ENCODE measurements at regions not wholly inside any gene's neighbourhood (a gene's known extent, or its start where the extent isn't known, plus 50 kb on each side); places are given as distances from the start of the nearest gene placed in this dataset.
A peak's percentile ranks its signal among the peaks of the same experiment; 100 is the strongest.

DNA sequence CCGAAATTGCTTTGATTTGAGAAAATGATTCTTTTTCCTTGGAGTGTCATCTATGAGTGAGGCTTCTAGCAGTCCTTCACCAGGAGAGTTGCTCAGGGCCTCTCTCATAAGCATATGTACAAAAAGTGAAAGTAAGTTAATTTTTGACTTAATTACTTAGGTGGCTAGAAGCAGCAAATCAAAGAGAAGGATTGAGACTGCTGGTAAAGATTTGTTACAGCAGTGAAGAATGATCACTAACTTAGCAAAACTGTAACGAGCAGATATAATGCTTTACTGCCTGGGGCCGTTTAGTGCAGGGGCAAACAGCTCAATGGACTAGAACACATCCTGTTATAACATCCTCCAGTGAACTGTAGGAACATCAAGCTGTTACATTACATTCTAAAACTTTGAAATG lies 167.8 kb upstream of the RIPOR2 start:
- no peak for DNase-seq (ENCODE audit: low spot score in 2 of 2)
- intact Hi-C loops (cut with DNase I; ENCODE audit: low total_unique reads) = no loop called here
- TF ChIP-seq, protein P1, sequence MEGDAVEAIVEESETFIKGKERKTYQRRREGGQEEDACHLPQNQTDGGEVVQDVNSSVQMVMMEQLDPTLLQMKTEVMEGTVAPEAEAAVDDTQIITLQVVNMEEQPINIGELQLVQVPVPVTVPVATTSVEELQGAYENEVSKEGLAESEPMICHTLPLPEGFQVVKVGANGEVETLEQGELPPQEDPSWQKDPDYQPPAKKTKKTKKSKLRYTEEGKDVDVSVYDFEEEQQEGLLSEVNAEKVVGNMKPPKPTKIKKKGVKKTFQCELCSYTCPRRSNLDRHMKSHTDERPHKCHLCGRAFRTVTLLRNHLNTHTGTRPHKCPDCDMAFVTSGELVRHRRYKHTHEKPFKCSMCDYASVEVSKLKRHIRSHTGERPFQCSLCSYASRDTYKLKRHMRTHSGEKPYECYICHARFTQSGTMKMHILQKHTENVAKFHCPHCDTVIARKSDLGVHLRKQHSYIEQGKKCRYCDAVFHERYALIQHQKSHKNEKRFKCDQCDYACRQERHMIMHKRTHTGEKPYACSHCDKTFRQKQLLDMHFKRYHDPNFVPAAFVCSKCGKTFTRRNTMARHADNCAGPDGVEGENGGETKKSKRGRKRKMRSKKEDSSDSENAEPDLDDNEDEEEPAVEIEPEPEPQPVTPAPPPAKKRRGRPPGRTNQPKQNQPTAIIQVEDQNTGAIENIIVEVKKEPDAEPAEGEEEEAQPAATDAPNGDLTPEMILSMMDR (IDR thresholded peaks at IDR 0.05) = no peak
- no peak for TF ChIP-seq POLR2A (IDR thresholded peaks at IDR 0.05)
- TF ChIP-seq POLR2AphosphoS5 (IDR thresholded peaks at IDR 0.05) = no peak

DNA sequence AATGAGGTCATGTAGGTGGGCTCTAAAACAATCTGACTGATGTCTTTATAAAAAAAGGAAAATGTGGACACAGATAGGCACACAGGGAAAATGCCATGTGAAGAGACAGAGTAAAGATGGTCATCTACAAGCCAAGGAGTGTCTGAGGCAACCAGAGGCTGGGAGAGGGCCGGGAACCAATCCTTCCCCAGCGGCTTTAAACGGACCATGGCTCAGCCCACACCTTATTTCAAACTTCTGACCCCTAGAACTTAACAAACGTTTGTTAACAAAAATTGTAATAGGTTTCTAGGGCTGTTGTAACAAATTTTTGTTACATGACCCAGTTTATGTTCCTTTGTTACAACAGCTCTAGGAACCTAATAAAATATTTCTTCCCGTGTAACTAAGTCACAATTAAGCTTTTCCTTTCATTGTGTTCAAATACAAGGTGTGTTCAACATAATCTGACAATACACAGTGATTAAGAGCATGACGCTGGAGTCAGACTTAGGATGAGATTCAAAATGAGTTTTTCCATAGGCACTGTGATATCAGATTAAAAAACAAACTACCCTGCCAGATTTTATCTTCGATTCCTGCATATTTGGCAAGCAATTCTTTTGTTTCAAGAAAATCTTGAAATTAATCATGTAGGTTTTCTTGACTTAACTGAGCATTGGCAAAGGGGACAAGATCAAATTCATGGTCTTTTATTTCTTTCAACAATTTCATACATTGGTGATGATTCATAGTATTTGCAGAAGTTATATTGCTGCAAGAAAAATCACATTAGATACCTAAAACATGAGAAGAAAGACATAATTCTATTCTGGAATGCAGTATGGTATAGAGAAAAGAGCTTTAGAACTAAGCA lies 169.5 kb upstream of the RIPOR2 start:
- TF ChIP-seq POLR2A (IDR thresholded peaks at IDR 0.05) = no peak
- no peak for TF ChIP-seq POLR2AphosphoS5 (IDR thresholded peaks at IDR 0.05)
- H3K27me3 ChIP-seq = no peaks in the 10 kb centered on the region
- H3K36me3 ChIP-seq = peaks cover 3% of the 10 kb centered on the region
- H3K9me3 ChIP-seq = no peaks in the 10 kb centered on the region
- H3K27ac ChIP-seq = peak overlapping the region; percentile 26 to 33
- intact Hi-C loops (cut with DNase I; ENCODE audit: low total_unique reads) = no loop called here
- no peak for DNase-seq (ENCODE audit: low spot score in 2 of 2)
- no peaks in the 10 kb centered on the region for H3K4me1 ChIP-seq
- no peak overlapping the region for H3K4me3 ChIP-seq

More for the DNA sequence above, 167.8 kb upstream of the RIPOR2 start:
- Histone ChIP-seq H3K4me3 (no peak overlapping the region), H3K36me3 (no peaks in the 10 kb centered on the region), H3K4me1 (no peaks in the 10 kb centered on the region), H3K9me3 (no peaks in the 10 kb centered on the region), H3K27ac (no peak overlapping the region), H3K27me3 (no peaks in the 10 kb centered on the region)

DNA sequence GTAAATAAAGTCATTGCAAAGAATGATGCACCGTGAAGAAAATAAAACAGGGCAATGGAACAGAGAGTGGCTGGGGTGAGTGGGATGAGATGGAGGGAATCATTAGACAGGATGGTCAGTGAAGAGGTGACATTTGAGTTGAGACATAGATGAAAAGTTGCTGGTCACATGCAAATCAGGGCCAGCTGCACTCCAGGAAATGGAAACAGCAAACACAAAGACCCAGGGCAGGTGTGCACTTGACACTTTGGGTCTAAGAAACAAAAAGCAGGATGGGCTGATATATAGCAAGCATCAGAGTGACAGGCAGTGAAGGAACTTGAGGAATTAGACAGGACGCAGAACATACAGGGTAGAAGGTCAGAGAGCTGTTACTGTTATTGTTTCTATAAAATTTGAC lies 171.5 kb upstream of the RIPOR2 start:
- intact Hi-C loops (cut with DNase I; ENCODE audit: low total_unique reads) = no loop called here
- H3K4me3 ChIP-seq = no peak overlapping the region
- DNase-seq (ENCODE audit: low spot score in 2 of 2) = no peak
- H3K27me3 ChIP-seq = no peaks in the 10 kb centered on the region
- H3K27ac ChIP-seq = no peak overlapping the region
- TF ChIP-seq POLR2AphosphoS5 (IDR thresholded peaks at IDR 0.05) (no peak), POLR2A (IDR thresholded peaks at IDR 0.05) (no peak)
- TF ChIP-seq, protein P1 (IDR thresholded peaks at IDR 0.05) = no peak
- no peaks in the 10 kb centered on the region for H3K9me3 ChIP-seq
- H3K4me1 ChIP-seq = no peaks in the 10 kb centered on the region
- peaks cover 3% of the 10 kb centered on the region for H3K36me3 ChIP-seq

DNA sequence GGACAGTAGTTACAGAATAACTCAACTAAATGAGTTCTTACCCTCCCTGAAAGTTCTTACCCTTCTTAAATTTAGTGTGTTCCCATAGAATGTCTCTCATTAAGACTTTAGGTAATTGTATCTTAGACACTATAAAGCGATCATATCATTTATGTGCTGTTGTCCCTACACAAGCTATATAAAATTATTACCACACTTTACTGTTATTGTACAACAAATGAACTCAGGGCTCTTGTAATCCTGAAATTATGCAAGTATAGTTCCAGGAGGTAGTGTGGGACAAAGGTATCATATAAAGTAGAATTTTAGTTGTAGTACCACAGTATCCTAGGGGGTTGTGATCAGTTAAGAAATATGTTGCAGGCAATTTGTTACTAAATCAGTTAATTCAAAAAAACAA lies 167.4 kb upstream of the CARMIL1 start:
- H3K4me1 ChIP-seq = no peaks in the 10 kb centered on the region
- H3K27ac ChIP-seq = no peak overlapping the region

DNA sequence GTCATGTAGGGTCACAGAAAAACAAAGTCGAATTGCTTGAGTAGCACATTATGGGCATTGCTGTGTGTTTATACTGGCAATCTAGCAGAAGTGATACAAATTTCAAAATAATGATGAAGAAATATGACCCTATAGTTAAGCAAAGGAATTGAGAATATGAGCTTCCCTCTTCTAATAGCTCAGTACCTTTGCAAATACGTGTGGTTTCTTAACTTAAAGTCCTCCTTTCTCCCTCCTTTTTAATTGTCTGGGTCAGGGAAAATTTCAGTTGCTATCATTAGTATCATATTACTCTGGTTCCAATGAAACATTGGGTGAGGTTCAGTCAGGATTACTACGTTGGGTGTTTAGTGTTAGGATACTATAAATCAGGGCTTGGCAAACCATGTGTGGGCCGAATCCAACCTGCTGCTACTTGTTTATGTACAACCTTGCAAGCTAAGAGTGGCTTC lies 166.8 kb upstream of the CARMIL1 start:
- H3K27ac ChIP-seq = no peak overlapping the region
- no peak for TF ChIP-seq POLR2AphosphoS5 (IDR thresholded peaks at IDR 0.05)
- peaks cover 3% of the 10 kb centered on the region for H3K36me3 ChIP-seq
- H3K9me3 ChIP-seq = no peaks in the 10 kb centered on the region
- no peaks in the 10 kb centered on the region for H3K4me1 ChIP-seq
- intact Hi-C loops (cut with DNase I; ENCODE audit: low total_unique reads) = no loop called here
- DNase-seq (ENCODE audit: low spot score in 2 of 2) = no peak
- no peak overlapping the region for H3K4me3 ChIP-seq
- no peaks in the 10 kb centered on the region for H3K27me3 ChIP-seq

More for the DNA sequence above, 167.4 kb upstream of the CARMIL1 start:
- Histone ChIP-seq H3K36me3 (peaks cover 3% of the 10 kb centered on the region), H3K9me3 (no peaks in the 10 kb centered on the region), H3K27me3 (no peaks in the 10 kb centered on the region), H3K4me3 (no peak overlapping the region)
- DNase-seq (ENCODE audit: low spot score in 2 of 2) = no peak
- intact Hi-C loops (cut with DNase I; ENCODE audit: low total_unique reads) = no loop called here
- TF ChIP-seq POLR2AphosphoS5 (IDR thresholded peaks at IDR 0.05) (no peak), POLR2A (IDR thresholded peaks at IDR 0.05) (no peak)
- TF ChIP-seq, protein P1 (IDR thresholded peaks at IDR 0.05) = no peak

DNA sequence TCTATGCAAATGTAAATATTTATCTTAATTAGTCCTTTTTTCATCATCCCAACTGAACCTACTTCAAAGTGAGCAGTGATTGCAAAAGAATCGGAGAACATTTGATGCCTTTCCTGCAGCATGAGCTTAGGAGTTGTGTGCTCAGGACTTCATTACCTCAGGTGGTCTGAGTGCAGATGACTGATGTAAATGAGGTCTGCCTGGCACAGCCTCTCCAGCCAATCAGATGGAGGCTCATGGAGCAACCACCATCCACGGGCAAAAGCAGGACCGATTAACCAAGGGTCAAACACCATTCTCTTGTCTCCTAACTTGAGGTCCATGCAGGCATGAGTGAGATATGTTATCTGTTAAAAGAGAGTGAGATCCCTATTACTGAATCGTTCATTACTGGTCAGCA lies 165.7 kb upstream of the CARMIL1 start:
- intact Hi-C loops (cut with DNase I; ENCODE audit: low total_unique reads) = no loop called here
- H3K27me3 ChIP-seq = no peaks in the 10 kb centered on the region
- DNase-seq (ENCODE audit: low spot score in 2 of 2) = no peak
- H3K36me3 ChIP-seq = peaks cover 3% of the 10 kb centered on the region
- H3K4me3 ChIP-seq = no peak overlapping the region
- no peaks in the 10 kb centered on the region for H3K4me1 ChIP-seq
- TF ChIP-seq POLR2AphosphoS5 (IDR thresholded peaks at IDR 0.05) = no peak
- no peak for TF ChIP-seq POLR2A (IDR thresholded peaks at IDR 0.05)
- TF ChIP-seq, protein P1 (IDR thresholded peaks at IDR 0.05) = no peak
- no peaks in the 10 kb centered on the region for H3K9me3 ChIP-seq
- H3K27ac ChIP-seq = peak overlapping the region in 1 of 2 donors; percentile 10
